ENCODE measurements at regions not wholly inside any gene's neighbourhood (a gene's known extent, or its start where the extent isn't known, plus 50 kb on each side); places are given as distances from the start of the nearest gene placed in this dataset.

- no peak for TF ChIP-seq CTCF (IDR thresholded peaks at IDR 0.05; ENCODE audit: low read depth, low read length)
- no peak for TF ChIP-seq EZH2phosphoT487 (IDR thresholded peaks at IDR 0.05; ENCODE audit: low read depth)
Observed at GRCh38 chr4:148782284-148782683, 340.1 kb upstream of the NR3C2 start.

Data from OCI-LY3 (cell line).